ENCODE measurements at regions not wholly inside any gene's neighbourhood (a gene's known extent, or its start where the extent isn't known, plus 50 kb on each side); places are given as distances from the start of the nearest gene placed in this dataset.
"Not testable (repeated sequence)": the region's sequence is repeated elsewhere in the genome, so short reads cannot be mapped to it uniquely, and the experiment has no call there.

GRCh38 chrX:144089674-144090073, 205.8 kb downstream of the UBE2NL start:
- not testable (repeated sequence) for TF ChIP-seq CTCF (IDR thresholded peaks at IDR 0.05); ZFX (IDR thresholded peaks at IDR 0.05; ENCODE audit: borderline replicate concordance)
